HCT116 (cell line): ENCODE measurements at regions not wholly inside any gene's neighbourhood (a gene's known extent, or its start where the extent isn't known, plus 50 kb on each side); places are given as distances from the start of the nearest gene placed in this dataset.

Experiments
- ATAC-seq: fragments of 200-7000 bp; cut with Tn5 transposase; 2 replicates; pipeline ENCODE4 v1.9.1; 2020; ENCODE audit warnings: mild to moderate bottlenecking, moderate library complexity
- BruUV-seq: library from RNA; stranded (reverse); fragments of 400-500 nt; replicated peaks from 2 replicates; lab custom pipeline; 2021; lab: Mats Ljungman, UMichigan
- CTCF ChIA-PET: fragments of 300-600 bp; sonication (Branson Sonifier 250); formaldehyde crosslinking; loops from one replicate; lab custom pipeline; 2021; ENCODE audit warnings: antibody characterized with exemption; lab: Charles Lee
- POLR2A ChIA-PET: fragments of 300-600, 350-600 bp; sonication (Branson Sonifier 250); formaldehyde crosslinking; loops from one replicate; lab custom pipeline; 2021; ENCODE audit warnings: antibody characterized with exemption; lab: Charles Lee
- RAD21 ChIA-PET, 2 experiments: fragments of 300-600 bp; sonication (Branson Sonifier 250); formaldehyde crosslinking; loops; one replicate each; lab custom pipeline; 2023; ENCODE audit warnings: low total read pairs in 2 of 2; ENCODE audit not compliant: uncharacterized antibody in 2 of 2, unreplicated experiment in 2 of 2, low non-redundant PET in 1 of 2; lab: Charles Lee
- DNase-seq: peaks from one replicate; pipeline ENCODE4 v3.0.0-alpha.2; 2010; ENCODE audit warnings: low read depth, low spot score
- H2AFZ ChIP-seq: fragments of 200-600 bp; shearing (Covaris generic), sonication (generic); 2 replicates; pipeline ENCODE4 v1.6.1; 2017; ENCODE audit warnings: low read depth, mixed run types, mixed read lengths, antibody characterized with exemption, low read length; ENCODE audit not compliant: poor library complexity, severe bottlenecking
- H3K27ac ChIP-seq: 2 replicates; pipeline ENCODE4 v1.5.1; 2012; ENCODE audit warnings: low read depth, low read length
- H3K27me3 ChIP-seq: fragments of 200-600 bp; sonication (generic); 2 replicates; pipeline ENCODE4 v1.6.1; 2016; ENCODE audit warnings: mixed run types, low read length, mixed read lengths; ENCODE audit not compliant: insufficient read depth
- H3K36me3 ChIP-seq, 2 experiments: fragments of 200-500 bp in 1 of 2; fragments of 200-600 bp in 1 of 2; sonication (Bioruptor generic) in 1 of 2; sonication (generic) in 1 of 2; 2 replicates each; pipeline versions ENCODE4 v1.5.1 to v1.6.1; 2014 to 2016; ENCODE audit warnings: low read length in 2 of 2, inconsistent platforms in 1 of 2, mixed read lengths in 1 of 2, mixed run types in 1 of 2; ENCODE audit not compliant: insufficient read depth in 2 of 2, control insufficient read depth in 1 of 2
- H3K4me1 ChIP-seq, 2 experiments: fragments of 200-600 bp in 1 of 2; sonication (generic) in 1 of 2; 2 replicates each; pipeline versions ENCODE4 v1.5.1 to v1.6.1; 2012 to 2017; ENCODE audit warnings: low read length in 2 of 2, inconsistent platforms in 1 of 2, mild to moderate bottlenecking in 1 of 2, mixed read lengths in 1 of 2, mixed run types in 1 of 2, moderate library complexity in 1 of 2; ENCODE audit not compliant: insufficient read depth in 2 of 2, control insufficient read depth in 1 of 2
- H3K4me2 ChIP-seq: fragments of 200-600 bp; sonication (generic); 2 replicates; pipeline ENCODE4 v1.6.1; 2017; ENCODE audit warnings: mixed run types, low read length, mixed read lengths
- H3K4me3 ChIP-seq, 2 experiments: fragments of 200-600 bp in 1 of 2; sonication (generic) in 1 of 2; replicated peaks in 1 of 2; 2 replicates each; pipeline ENCODE4 v1.5.1; 2011 to 2016; ENCODE audit warnings: low read length in 2 of 2, control low read depth in 1 of 2, low read depth in 1 of 2, mild to moderate bottlenecking in 1 of 2, mixed read lengths in 1 of 2, mixed run types in 1 of 2
- H3K79me2 ChIP-seq: fragments of 200-600 bp; sonication (generic); 2 replicates; pipeline ENCODE4 v1.6.1; 2017; ENCODE audit warnings: mild to moderate bottlenecking, mixed run types, low read length, moderate library complexity, mixed read lengths; ENCODE audit not compliant: insufficient read depth
- H3K9ac ChIP-seq: fragments of 200-600 bp; sonication (generic); 2 replicates; pipeline ENCODE4 v1.6.1; 2016; ENCODE audit warnings: low read length, mixed read lengths
- H3K9me2 ChIP-seq: fragments of 200-600 bp; sonication (generic), shearing (Covaris generic); 2 replicates; pipeline ENCODE4 v1.6.1; 2017; ENCODE audit warnings: mixed run types, mild to moderate bottlenecking, moderate library complexity; ENCODE audit not compliant: insufficient read depth
- H3K9me3 ChIP-seq, 2 experiments: fragments of 200-500 bp in 1 of 2; fragments of 200-600 bp in 1 of 2; sonication (Bioruptor generic) in 1 of 2; sonication (generic) in 1 of 2; 2 replicates each; pipeline ENCODE4 v1.6.1; 2014 to 2017; ENCODE audit warnings: low read length in 2 of 2, mixed read lengths in 2 of 2, inconsistent platforms in 1 of 2, low read depth in 1 of 2, mild to moderate bottlenecking in 1 of 2, mixed run types in 1 of 2, moderate library complexity in 1 of 2; ENCODE audit not compliant: control insufficient read depth in 1 of 2, insufficient read depth in 1 of 2
- H4K20me1 ChIP-seq: fragments of 200-600 bp; sonication (generic), shearing (Covaris generic); 2 replicates; pipeline ENCODE4 v1.6.1; 2017; ENCODE audit warnings: mixed run types, mild to moderate bottlenecking, moderate library complexity; ENCODE audit not compliant: insufficient read depth
- CBX3 ChIP-seq: IDR thresholded peaks from 2 replicates; pipeline ENCODE4 v1.6.1; 2012; ENCODE audit warnings: low read depth
- CEBPB ChIP-seq: IDR thresholded peaks from 2 replicates; pipeline ENCODE4 v1.6.1; 2012; ENCODE audit warnings: low read depth
- EGR1 ChIP-seq: IDR thresholded peaks from 2 replicates; pipeline ENCODE4 v1.6.1; 2012; ENCODE audit warnings: low read depth
- ELF1 ChIP-seq: IDR thresholded peaks from 2 replicates; pipeline ENCODE4 v1.6.1; 2012; ENCODE audit warnings: low read depth, borderline replicate concordance
- EZH2phosphoT487 ChIP-seq: fragments of 200-600 bp; IDR thresholded peaks from 2 replicates; pipeline ENCODE4 v1.6.1; 2018; ENCODE audit warnings: antibody characterized with exemption, borderline replicate concordance
- FOSL1 ChIP-seq: IDR thresholded peaks from 2 replicates; pipeline ENCODE4 v1.6.1; 2012; ENCODE audit warnings: low read depth
- JUND ChIP-seq: IDR thresholded peaks from 2 replicates; pipeline ENCODE4 v1.6.1; 2012
- POLR2A ChIP-seq: IDR thresholded peaks from 2 replicates; pipeline ENCODE4 v1.7.0; 2011; ENCODE audit warnings: borderline replicate concordance; ENCODE audit not compliant: insufficient read depth, insufficient read length; ENCODE audit errors: extremely low read depth
- POLR2AphosphoS5 ChIP-seq: IDR thresholded peaks from 2 replicates; pipeline ENCODE4 v1.6.1; 2011; ENCODE audit warnings: mild to moderate bottlenecking, low read depth, low read length, moderate library complexity
- RAD21 ChIP-seq: IDR thresholded peaks from 2 replicates; pipeline ENCODE4 v1.6.1; 2012; ENCODE audit warnings: low read depth, mild to moderate bottlenecking
- REST ChIP-seq: IDR thresholded peaks from 2 replicates; pipeline ENCODE4 v1.6.1; 2012; ENCODE audit warnings: low read depth
- SP1 ChIP-seq: IDR thresholded peaks from 2 replicates; pipeline ENCODE4 v1.6.1; 2012; ENCODE audit warnings: low read depth
- SRF ChIP-seq: IDR thresholded peaks from 2 replicates; pipeline ENCODE4 v1.6.1; 2012; ENCODE audit warnings: low read depth
- YY1 ChIP-seq: IDR thresholded peaks from 2 replicates; pipeline ENCODE4 v1.6.1; 2011; ENCODE audit warnings: low read length, low read depth, moderate library complexity, mild to moderate bottlenecking; ENCODE audit not compliant: insufficient replicate concordance; ENCODE audit errors: extremely low read depth
- ZBTB33 ChIP-seq: IDR thresholded peaks from 2 replicates; pipeline ENCODE4 v1.6.1; 2011; ENCODE audit warnings: mild to moderate bottlenecking, low read length, moderate library complexity; ENCODE audit not compliant: insufficient replicate concordance; ENCODE audit errors: extremely low read depth
- ZFX ChIP-seq: fragments of 450-650 bp; IDR thresholded peaks from 2 replicates; pipeline ENCODE4 v1.6.1; 2017
- ZNF274 ChIP-seq: fragments of 200-500 bp; sonication (Bioruptor generic); IDR thresholded peaks from 2 replicates; pipeline ENCODE4 v1.6.1; 2014; ENCODE audit warnings: mild to moderate bottlenecking, low read depth, low read length, inconsistent platforms
- intact Hi-C: fragments of 100-400 bp; cut with micrococcal nuclease; formaldehyde crosslinking; loops from 2 replicates; pipeline ENCODE4 v1.10.0; 2022
- TF ChIP-seq, protein P1 (sequence below): IDR thresholded peaks from 2 replicates; pipeline ENCODE4 v1.6.1; 2012
- TF ChIP-seq, protein P2 (sequence below): IDR thresholded peaks from 2 replicates; pipeline ENCODE4 v1.6.1; 2012
- TF ChIP-seq, protein P3 (sequence below), 3 experiments: fragments of 200-600 bp in 1 of 3; sonication (generic) in 1 of 3; IDR thresholded peaks in 2 of 3; conservative IDR thresholded peaks in 1 of 3; 2 replicates each; pipeline ENCODE4 v1.5.1; 2012 to 2017; ENCODE audit warnings: low read depth in 2 of 3, low read length in 2 of 3, antibody characterized with exemption in 1 of 3, borderline replicate concordance in 1 of 3, control low read depth in 1 of 3, mild to moderate bottlenecking in 1 of 3, mixed read lengths in 1 of 3, mixed run types in 1 of 3, moderate library complexity in 1 of 3; ENCODE audit not compliant: insufficient read depth in 1 of 3

- Histone ChIP-seq H3K4me3 (no peak overlapping the region), H3K27ac (no peak overlapping the region), H3K9me3 (no peaks in the 10 kb centered on the region), H3K36me3 (no peaks in the 10 kb centered on the region), H3K79me2 (no peaks in the 10 kb centered on the region), H3K4me2 (no peak overlapping the region), H3K27me3 (0 out of 2 replicates have a peak, but pooled peaks cover 7% of the 10 kb centered on the region), H3K9me2 (no peaks in the 10 kb centered on the region), H3K9ac (no peak overlapping the region), H4K20me1 (no peaks in the 10 kb centered on the region), H3K4me1 (peaks cover 3 to 16% of the 10 kb centered on the region in 2 experiments; a peak in 2 of 4 replicates), H2AFZ (no peak overlapping the region)
- BruUV-seq: no TSS peak
- DNase-seq: no peak
- TF ChIP-seq SP1 (no peak), ZBTB33 (no peak), RAD21 (no peak), EZH2phosphoT487 (no peak), ZFX (no peak), EGR1 (no peak), SRF (no peak), JUND (no peak), FOSL1 (no peak), POLR2A (no peak), CBX3 (no peak), ZNF274 (no peak), REST (no peak), YY1 (no peak), POLR2AphosphoS5 (no peak), ELF1 (no peak), CEBPB (no peak)
- TF ChIP-seq, protein P1, sequence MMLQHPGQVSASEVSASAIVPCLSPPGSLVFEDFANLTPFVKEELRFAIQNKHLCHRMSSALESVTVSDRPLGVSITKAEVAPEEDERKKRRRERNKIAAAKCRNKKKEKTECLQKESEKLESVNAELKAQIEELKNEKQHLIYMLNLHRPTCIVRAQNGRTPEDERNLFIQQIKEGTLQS: no peak
- TF ChIP-seq, protein P2, sequence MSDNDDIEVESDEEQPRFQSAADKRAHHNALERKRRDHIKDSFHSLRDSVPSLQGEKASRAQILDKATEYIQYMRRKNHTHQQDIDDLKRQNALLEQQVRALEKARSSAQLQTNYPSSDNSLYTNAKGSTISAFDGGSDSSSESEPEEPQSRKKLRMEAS: no peak
- TF ChIP-seq, protein P3, sequence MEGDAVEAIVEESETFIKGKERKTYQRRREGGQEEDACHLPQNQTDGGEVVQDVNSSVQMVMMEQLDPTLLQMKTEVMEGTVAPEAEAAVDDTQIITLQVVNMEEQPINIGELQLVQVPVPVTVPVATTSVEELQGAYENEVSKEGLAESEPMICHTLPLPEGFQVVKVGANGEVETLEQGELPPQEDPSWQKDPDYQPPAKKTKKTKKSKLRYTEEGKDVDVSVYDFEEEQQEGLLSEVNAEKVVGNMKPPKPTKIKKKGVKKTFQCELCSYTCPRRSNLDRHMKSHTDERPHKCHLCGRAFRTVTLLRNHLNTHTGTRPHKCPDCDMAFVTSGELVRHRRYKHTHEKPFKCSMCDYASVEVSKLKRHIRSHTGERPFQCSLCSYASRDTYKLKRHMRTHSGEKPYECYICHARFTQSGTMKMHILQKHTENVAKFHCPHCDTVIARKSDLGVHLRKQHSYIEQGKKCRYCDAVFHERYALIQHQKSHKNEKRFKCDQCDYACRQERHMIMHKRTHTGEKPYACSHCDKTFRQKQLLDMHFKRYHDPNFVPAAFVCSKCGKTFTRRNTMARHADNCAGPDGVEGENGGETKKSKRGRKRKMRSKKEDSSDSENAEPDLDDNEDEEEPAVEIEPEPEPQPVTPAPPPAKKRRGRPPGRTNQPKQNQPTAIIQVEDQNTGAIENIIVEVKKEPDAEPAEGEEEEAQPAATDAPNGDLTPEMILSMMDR (IDR thresholded peaks at IDR 0.05 in 2 of 3, conservative IDR thresholded peaks at IDR 0.05 in 1 of 3; ENCODE audit: borderline replicate concordance in 1 of 3, insufficient read depth in 1 of 3, low read depth in 2 of 3, low read length in 2 of 3): no peak
- intact Hi-C loops: no loop called here
- CTCF ChIA-PET: no interaction called here
- RAD21 ChIA-PET: no interaction called here
- POLR2A ChIA-PET: interaction anchor here (0.6 kb wide), 1 partner anchor 258 kb away, joined by 3 read pairs; no protein-coding TSS in a partner anchor
- no peak for ATAC-seq
Observed at GRCh38 chr2:176560296-176560695, 291.1 kb downstream of the MTX2 start.
